ENCODE measurements at regions not wholly inside any gene's neighbourhood (a gene's known extent, or its start where the extent isn't known, plus 50 kb on each side); places are given as distances from the start of the nearest gene placed in this dataset.

DNA sequence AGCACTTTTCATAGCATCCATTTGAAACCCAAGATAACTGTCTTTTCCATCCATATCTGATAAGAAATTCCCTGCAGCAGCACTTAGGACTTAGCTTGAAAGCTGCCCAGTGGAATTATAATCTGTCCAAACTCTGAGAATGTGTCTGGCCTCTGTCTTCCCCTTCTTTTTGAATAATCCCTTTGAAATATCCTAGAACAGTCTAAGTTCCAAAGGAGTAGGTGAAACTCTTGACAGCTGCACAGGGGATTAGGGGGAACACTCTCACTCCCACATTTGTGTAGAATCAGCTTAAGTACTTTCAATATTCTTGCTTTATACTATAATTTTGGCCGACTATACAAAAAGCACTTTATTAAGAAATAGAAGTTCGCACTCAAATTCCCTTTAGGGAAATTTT lies 157.7 kb downstream of the PAPSS1 start:
- Mint-ChIP-seq H3K27ac (ENCODE audit: unreplicated experiment) (no peak overlapping the region), H3K4me1 (ENCODE audit: low read depth, unreplicated experiment) (peaks cover 5% of the 10 kb centered on the region), H3K36me3 (ENCODE audit: unreplicated experiment) (peaks cover 4% of the 10 kb centered on the region), H3K27me3 (ENCODE audit: unreplicated experiment) (no peaks in the 10 kb centered on the region), H3K4me3 (ENCODE audit: unreplicated experiment) (no peak overlapping the region), H3K9me3 (ENCODE audit: unreplicated experiment) (no peaks in the 10 kb centered on the region)
- DNase-seq = no peak
- TF ChIP-seq, protein P1, sequence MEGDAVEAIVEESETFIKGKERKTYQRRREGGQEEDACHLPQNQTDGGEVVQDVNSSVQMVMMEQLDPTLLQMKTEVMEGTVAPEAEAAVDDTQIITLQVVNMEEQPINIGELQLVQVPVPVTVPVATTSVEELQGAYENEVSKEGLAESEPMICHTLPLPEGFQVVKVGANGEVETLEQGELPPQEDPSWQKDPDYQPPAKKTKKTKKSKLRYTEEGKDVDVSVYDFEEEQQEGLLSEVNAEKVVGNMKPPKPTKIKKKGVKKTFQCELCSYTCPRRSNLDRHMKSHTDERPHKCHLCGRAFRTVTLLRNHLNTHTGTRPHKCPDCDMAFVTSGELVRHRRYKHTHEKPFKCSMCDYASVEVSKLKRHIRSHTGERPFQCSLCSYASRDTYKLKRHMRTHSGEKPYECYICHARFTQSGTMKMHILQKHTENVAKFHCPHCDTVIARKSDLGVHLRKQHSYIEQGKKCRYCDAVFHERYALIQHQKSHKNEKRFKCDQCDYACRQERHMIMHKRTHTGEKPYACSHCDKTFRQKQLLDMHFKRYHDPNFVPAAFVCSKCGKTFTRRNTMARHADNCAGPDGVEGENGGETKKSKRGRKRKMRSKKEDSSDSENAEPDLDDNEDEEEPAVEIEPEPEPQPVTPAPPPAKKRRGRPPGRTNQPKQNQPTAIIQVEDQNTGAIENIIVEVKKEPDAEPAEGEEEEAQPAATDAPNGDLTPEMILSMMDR (IDR thresholded peaks at IDR 0.05; ENCODE audit: partially characterized antibody, unreplicated experiment) = no peak

GRCh38 chr4:107561481-107561880 lies 158.6 kb downstream of the PAPSS1 start:
- TF ChIP-seq, protein P1 (IDR thresholded peaks at IDR 0.05; ENCODE audit: partially characterized antibody, unreplicated experiment) = no peak
- Mint-ChIP-seq H3K4me1 (ENCODE audit: low read depth, unreplicated experiment) (peaks cover 5% of the 10 kb centered on the region), H3K27ac (ENCODE audit: unreplicated experiment) (no peak overlapping the region), H3K27me3 (ENCODE audit: unreplicated experiment) (no peaks in the 10 kb centered on the region), H3K4me3 (ENCODE audit: unreplicated experiment) (no peak overlapping the region), H3K9me3 (ENCODE audit: unreplicated experiment) (no peaks in the 10 kb centered on the region), H3K36me3 (ENCODE audit: unreplicated experiment) (peaks cover 4% of the 10 kb centered on the region)
- DNase-seq = no peak

DNA sequence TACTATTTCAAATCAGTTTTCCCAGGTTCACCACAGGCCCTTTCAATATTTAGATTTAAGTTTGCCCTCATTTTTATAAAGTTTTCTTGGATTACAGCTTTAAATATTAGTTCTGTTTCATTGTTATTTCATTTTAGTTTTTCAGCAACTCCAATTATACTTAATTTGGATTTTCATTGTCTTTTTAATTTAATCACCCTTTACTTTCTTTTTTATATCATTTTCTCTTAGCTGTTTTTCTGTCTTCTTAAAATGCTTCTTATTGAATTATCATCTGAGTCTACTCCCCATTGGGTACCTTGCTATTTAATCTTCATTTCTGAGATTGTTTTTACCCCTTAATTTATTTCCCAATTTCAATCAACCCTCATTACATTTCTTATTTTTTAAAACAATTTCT lies 160.4 kb downstream of the PAPSS1 start:
- Mint-ChIP-seq H3K4me1 (ENCODE audit: low read depth, unreplicated experiment) (peaks cover 5% of the 10 kb centered on the region), H3K27me3 (ENCODE audit: unreplicated experiment) (no peaks in the 10 kb centered on the region), H3K36me3 (ENCODE audit: unreplicated experiment) (peaks cover 4% of the 10 kb centered on the region), H3K27ac (ENCODE audit: unreplicated experiment) (no peak overlapping the region), H3K4me3 (ENCODE audit: unreplicated experiment) (no peak overlapping the region), H3K9me3 (ENCODE audit: unreplicated experiment) (no peaks in the 10 kb centered on the region)
- no peak for DNase-seq
- TF ChIP-seq, protein P1 (IDR thresholded peaks at IDR 0.05; ENCODE audit: partially characterized antibody, unreplicated experiment) = no peak

GRCh38 chr4:107552306-107552705 lies 167.7 kb downstream of the PAPSS1 start:
- H3K27me3 Mint-ChIP-seq (ENCODE audit: unreplicated experiment) = no peaks in the 10 kb centered on the region
- H3K27ac Mint-ChIP-seq (ENCODE audit: unreplicated experiment) = no peak overlapping the region
- H3K36me3 Mint-ChIP-seq (ENCODE audit: unreplicated experiment) = no peaks in the 10 kb centered on the region
- no peaks in the 10 kb centered on the region for H3K9me3 Mint-ChIP-seq (ENCODE audit: unreplicated experiment)
- H3K4me3 Mint-ChIP-seq (ENCODE audit: unreplicated experiment) = no peak overlapping the region
- TF ChIP-seq, protein P1 (IDR thresholded peaks at IDR 0.05; ENCODE audit: partially characterized antibody, unreplicated experiment) = no peak
- DNase-seq = no peak
- H3K4me1 Mint-ChIP-seq (ENCODE audit: low read depth, unreplicated experiment) = no peaks in the 10 kb centered on the region

DNA sequence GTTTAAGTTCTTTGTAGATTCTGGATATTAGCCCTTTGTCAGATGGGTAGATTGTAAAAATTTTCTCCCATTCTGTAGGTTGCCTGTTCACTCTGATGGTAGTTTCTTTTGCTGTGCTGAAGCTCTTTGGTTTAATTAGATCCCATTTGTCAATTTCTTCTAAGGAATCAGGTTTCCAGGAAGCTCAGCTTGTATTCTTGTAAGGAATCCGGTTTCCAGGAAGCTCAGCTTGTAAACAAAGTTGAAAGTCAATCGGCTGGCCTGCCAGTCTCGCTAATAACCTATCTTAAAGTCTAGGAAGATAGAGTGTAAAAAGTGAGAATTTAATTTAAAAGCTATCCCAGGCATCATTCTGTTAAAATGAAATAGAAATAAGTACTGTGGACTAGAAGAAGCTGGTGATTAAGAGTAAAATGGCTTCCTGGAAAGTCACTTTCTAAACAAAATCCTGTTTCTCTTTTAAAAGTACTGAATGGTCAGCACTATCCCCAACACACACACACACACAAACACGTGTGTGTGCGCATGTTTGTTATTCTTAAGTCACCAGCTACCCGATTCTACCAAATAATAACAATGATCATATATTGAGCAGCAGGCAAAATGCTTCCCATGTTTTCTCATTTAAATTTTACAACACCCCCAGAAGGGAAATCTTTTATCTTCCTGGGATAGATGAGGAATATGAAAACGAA lies 171.7 kb downstream of the PAPSS1 start:
- H3K4me3 Mint-ChIP-seq (ENCODE audit: unreplicated experiment) = no peak overlapping the region
- TF ChIP-seq, protein P1 (IDR thresholded peaks at IDR 0.05; ENCODE audit: partially characterized antibody, unreplicated experiment) = no peak
- no peaks in the 10 kb centered on the region for H3K27me3 Mint-ChIP-seq (ENCODE audit: unreplicated experiment)
- DNase-seq = no peak
- H3K27ac Mint-ChIP-seq (ENCODE audit: unreplicated experiment) = no peak overlapping the region
- H3K4me1 Mint-ChIP-seq (ENCODE audit: low read depth, unreplicated experiment) = no peaks in the 10 kb centered on the region
- no peaks in the 10 kb centered on the region for H3K9me3 Mint-ChIP-seq (ENCODE audit: unreplicated experiment)
- no peaks in the 10 kb centered on the region for H3K36me3 Mint-ChIP-seq (ENCODE audit: unreplicated experiment)
